Astrocyte of the spinal cord (primary cell): ENCODE measurements at regions not wholly inside any gene's neighbourhood (a gene's known extent, or its start where the extent isn't known, plus 50 kb on each side); places are given as distances from the start of the nearest gene placed in this dataset.

Experiments
- DNase-seq: peaks from one replicate; pipeline ENCODE4 v3.0.0; 2011; ENCODE audit warnings: low read depth, low spot score
- H3K4me3 ChIP-seq: 2 replicates; pipeline ENCODE4 v1.5.1; 2011; ENCODE audit warnings: low read depth, mild to moderate bottlenecking, low read length, moderate library complexity
- CTCF ChIP-seq: IDR thresholded peaks from 2 replicates; pipeline ENCODE4 v1.5.1; 2012; ENCODE audit warnings: low read depth, mild to moderate bottlenecking, low read length, inconsistent platforms
- in situ Hi-C: cut with HindIII; loops from 2 replicates; pipeline ENCODE4 v1.10.0; 2017; ENCODE audit warnings: low sequenced_read_pairs

GRCh38 chr7:25541877-25542276 lies 313.6 kb upstream of the NPVF start:
- no peak overlapping the region for H3K4me3 ChIP-seq
- TF ChIP-seq CTCF = no peak
- in situ Hi-C loops = no loop called here
- DNase-seq = no peak

- in situ Hi-C loops = no loop called here
- no peak overlapping the region for H3K4me3 ChIP-seq
- no peak for TF ChIP-seq CTCF
- DNase-seq = no peak
These were observed 314.9 kb upstream of the NPVF start for GRCh38 chr7:25543210-25543609.

- H3K4me3 ChIP-seq = no peak overlapping the region
- in situ Hi-C loops = no loop called here
- no peak for TF ChIP-seq CTCF
- no peak for DNase-seq
These were observed 315.5 kb upstream of the NPVF start for GRCh38 chr7:25543798-25544197.

- DNase-seq = no peak
- no peak for TF ChIP-seq CTCF
- no peak overlapping the region for H3K4me3 ChIP-seq
- in situ Hi-C loops = no loop called here
These were observed 316.0 kb upstream of the NPVF start for GRCh38 chr7:25544254-25544653.

GRCh38 chr7:25545124-25546008 lies 317.1 kb upstream of the NPVF start:
- H3K4me3 ChIP-seq = no peak overlapping the region
- in situ Hi-C loops = no loop called here

GRCh38 chr7:25546306-25546705 lies 318.0 kb upstream of the NPVF start:
- TF ChIP-seq CTCF = no peak
- in situ Hi-C loops = no loop called here
- DNase-seq = no peak
- no peak overlapping the region for H3K4me3 ChIP-seq

More at GRCh38 chr7:25545124-25546008, 317.1 kb upstream of the NPVF start:
- no peak for DNase-seq
- TF ChIP-seq CTCF = no peak
